ENCODE measurements at regions not wholly inside any gene's neighbourhood (a gene's known extent, or its start where the extent isn't known, plus 50 kb on each side); places are given as distances from the start of the nearest gene placed in this dataset.

DNA sequence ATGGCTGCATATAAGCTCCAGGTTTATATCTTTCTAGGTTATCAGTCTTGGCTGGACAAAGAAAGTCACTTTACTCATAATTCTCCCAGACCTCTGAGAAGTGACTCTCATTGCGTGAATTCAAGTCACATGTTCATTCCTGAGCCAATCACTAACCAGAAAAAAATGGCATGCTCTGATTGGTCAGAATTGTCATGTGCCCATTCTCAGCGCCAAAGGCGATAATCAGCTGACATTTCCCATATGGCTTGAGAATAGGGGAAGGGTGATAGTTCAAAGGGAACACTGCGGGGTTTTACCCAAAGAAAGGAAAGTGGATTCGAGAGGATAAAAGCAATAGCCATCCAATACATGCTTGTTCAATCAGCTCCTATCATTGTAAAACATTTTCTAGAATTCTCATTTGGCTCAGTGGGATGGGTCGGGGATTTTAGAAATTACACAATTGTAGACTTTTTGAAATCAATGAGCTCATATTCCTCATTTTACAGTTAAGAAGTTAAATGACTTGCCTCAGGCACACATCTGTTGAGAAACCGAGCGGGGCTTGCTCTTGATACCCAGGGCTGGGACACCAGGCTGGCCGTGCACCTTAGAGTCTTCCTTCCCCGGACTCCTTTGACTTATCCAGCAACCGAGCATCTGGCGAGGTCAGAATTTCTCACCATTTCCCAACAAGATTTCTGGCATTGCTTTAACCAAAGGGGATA, 454.0 kb upstream of the TBX3 start:
- TF ChIP-seq, protein P1, sequence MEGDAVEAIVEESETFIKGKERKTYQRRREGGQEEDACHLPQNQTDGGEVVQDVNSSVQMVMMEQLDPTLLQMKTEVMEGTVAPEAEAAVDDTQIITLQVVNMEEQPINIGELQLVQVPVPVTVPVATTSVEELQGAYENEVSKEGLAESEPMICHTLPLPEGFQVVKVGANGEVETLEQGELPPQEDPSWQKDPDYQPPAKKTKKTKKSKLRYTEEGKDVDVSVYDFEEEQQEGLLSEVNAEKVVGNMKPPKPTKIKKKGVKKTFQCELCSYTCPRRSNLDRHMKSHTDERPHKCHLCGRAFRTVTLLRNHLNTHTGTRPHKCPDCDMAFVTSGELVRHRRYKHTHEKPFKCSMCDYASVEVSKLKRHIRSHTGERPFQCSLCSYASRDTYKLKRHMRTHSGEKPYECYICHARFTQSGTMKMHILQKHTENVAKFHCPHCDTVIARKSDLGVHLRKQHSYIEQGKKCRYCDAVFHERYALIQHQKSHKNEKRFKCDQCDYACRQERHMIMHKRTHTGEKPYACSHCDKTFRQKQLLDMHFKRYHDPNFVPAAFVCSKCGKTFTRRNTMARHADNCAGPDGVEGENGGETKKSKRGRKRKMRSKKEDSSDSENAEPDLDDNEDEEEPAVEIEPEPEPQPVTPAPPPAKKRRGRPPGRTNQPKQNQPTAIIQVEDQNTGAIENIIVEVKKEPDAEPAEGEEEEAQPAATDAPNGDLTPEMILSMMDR (conservative IDR thresholded peaks at IDR 0.05) = no peak
- TF ChIP-seq ZFX (IDR thresholded peaks at IDR 0.05) = no peak

Data from C4-2B (cell line).